ENCODE measurements at regions not wholly inside any gene's neighbourhood (a gene's known extent, or its start where the extent isn't known, plus 50 kb on each side); places are given as distances from the start of the nearest gene placed in this dataset.

DNA sequence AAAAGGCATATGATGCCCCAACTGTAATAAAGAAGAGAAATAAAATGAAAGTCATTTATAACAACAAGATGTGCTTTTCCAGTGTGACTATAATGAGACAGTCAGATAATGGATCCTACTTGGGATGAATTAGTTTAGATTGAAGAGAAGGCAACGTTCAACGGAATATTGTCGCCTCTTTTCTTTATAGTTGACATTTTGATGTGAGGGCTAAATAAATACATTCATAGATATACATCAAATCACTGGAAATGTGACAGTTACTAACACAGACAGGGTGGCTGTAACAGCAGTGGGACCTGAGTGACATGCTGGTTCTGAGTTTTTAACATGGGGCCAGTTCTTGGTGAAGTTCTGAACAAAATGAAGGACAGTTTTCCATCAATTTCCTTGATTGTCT, 61.1 kb upstream of the ATP2B2 start:
- no peak for DNase-seq (ENCODE audit: low spot score, unreplicated experiment)
- peaks cover 22% of the 10 kb centered on the region for H3K27me3 Mint-ChIP-seq
- no peaks in the 10 kb centered on the region for H3K9me3 Mint-ChIP-seq (ENCODE audit: low read depth)
- H3K4me3 Mint-ChIP-seq (ENCODE audit: low read depth): no peak overlapping the region
- TF ChIP-seq, protein P1, sequence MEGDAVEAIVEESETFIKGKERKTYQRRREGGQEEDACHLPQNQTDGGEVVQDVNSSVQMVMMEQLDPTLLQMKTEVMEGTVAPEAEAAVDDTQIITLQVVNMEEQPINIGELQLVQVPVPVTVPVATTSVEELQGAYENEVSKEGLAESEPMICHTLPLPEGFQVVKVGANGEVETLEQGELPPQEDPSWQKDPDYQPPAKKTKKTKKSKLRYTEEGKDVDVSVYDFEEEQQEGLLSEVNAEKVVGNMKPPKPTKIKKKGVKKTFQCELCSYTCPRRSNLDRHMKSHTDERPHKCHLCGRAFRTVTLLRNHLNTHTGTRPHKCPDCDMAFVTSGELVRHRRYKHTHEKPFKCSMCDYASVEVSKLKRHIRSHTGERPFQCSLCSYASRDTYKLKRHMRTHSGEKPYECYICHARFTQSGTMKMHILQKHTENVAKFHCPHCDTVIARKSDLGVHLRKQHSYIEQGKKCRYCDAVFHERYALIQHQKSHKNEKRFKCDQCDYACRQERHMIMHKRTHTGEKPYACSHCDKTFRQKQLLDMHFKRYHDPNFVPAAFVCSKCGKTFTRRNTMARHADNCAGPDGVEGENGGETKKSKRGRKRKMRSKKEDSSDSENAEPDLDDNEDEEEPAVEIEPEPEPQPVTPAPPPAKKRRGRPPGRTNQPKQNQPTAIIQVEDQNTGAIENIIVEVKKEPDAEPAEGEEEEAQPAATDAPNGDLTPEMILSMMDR (IDR thresholded peaks at IDR 0.05; ENCODE audit: unreplicated experiment): no peak
- no peak overlapping the region for H3K27ac Mint-ChIP-seq
- H3K4me1 Mint-ChIP-seq (ENCODE audit: low read depth): no peaks in the 10 kb centered on the region
- H3K36me3 Mint-ChIP-seq (ENCODE audit: insufficient read depth): no peaks in the 10 kb centered on the region

DNA sequence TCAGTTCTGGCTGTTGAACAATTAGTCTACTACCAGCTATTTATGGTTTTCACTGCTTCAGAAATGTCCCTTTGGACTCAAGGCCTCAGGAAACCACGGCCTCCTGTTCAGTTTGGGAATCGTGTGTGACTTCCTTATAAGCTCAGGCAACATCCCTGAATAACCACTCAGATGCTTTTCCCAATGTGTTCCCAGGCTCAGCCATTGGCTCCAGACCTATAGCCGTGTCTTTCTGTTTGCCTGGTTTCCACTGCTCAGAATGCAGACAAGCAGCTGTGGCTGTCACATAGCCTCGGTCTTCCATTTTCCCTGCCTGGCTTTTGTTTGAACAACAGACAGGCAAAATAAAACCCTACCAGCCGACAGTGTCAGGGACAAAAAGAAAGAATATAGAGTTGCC, 63.2 kb upstream of the ATP2B2 start:
- Mint-ChIP-seq H3K9me3 (ENCODE audit: low read depth) (no peaks in the 10 kb centered on the region), H3K27ac (no peak overlapping the region), H3K4me1 (ENCODE audit: low read depth) (no peaks in the 10 kb centered on the region), H3K27me3 (peaks cover 15% of the 10 kb centered on the region), H3K36me3 (ENCODE audit: insufficient read depth) (no peaks in the 10 kb centered on the region), H3K4me3 (ENCODE audit: low read depth) (no peak overlapping the region)
- no peak for DNase-seq (ENCODE audit: low spot score, unreplicated experiment)
- TF ChIP-seq, protein P1 (IDR thresholded peaks at IDR 0.05; ENCODE audit: unreplicated experiment): no peak

DNA sequence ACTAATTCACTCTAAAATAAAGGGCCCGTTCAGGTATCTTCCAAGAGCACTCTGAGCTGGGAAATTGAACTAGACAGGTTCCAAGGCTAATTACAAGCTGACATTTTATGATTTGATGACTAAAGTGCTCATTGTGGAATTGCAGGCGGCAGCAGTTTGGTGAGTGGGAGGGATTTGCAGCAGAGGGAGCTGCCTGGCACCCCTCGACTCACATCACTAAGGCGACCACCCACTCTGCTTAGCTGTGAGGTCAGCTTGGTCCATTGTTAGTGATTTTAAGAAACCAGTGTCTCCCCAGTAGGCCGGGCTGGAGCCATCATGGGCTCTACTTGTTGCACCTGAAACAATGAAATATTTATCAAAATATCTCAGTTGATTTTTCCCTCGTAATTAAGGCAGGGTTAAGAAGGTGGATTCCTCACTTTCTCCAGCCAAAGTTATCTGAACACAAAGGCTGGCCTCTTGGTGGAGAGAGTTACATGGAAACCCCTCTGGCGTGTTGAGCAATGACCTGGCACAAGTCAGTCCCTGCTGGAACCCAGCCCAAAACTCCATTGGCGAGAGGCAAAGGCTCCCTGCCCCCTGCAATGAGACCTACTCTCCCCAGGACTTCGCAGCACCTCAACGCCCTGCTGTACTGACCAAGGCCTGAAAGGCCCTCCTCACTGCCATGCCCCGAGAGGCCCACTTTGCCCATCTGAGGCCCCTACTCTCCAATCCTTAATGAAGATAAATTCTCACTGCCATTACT, 65.0 kb upstream of the ATP2B2 start:
- no peak overlapping the region for H3K4me3 Mint-ChIP-seq (ENCODE audit: low read depth)
- no peaks in the 10 kb centered on the region for H3K36me3 Mint-ChIP-seq (ENCODE audit: insufficient read depth)
- no peaks in the 10 kb centered on the region for H3K9me3 Mint-ChIP-seq (ENCODE audit: low read depth)
- peaks cover 2% of the 10 kb centered on the region for H3K4me1 Mint-ChIP-seq (ENCODE audit: low read depth)
- TF ChIP-seq, protein P1 (IDR thresholded peaks at IDR 0.05; ENCODE audit: unreplicated experiment): no peak
- DNase-seq (ENCODE audit: low spot score, unreplicated experiment): no peak
- no peak overlapping the region for H3K27ac Mint-ChIP-seq
- peaks cover 12% of the 10 kb centered on the region for H3K27me3 Mint-ChIP-seq

DNA sequence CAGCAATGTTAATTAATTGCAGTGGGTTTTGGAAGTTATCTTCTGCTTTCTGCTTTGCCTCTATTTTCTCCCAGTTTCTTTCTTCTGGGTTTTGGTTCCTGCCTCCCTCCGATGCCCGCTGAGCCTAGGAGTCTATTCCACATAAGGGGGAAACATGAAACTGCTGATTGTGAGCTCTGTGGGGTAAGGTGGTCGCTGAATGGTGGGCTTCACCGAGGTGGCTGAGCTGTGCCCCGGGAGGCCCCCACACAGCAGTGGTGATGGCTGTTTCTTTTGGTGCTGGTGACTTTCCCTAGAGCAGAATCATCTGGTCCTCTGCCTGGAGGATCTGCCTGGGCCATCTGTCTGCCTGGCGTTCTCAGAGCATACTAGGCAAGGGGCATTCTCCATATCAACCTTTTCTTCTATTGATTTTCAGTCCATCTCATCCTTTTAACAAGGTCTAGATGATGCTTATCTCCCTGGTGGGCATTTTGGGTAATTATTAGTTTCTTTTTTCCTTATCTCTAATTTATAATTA, 68.8 kb upstream of the ATP2B2 start:
- Mint-ChIP-seq H3K27me3 (peaks cover 4% of the 10 kb centered on the region), H3K4me3 (ENCODE audit: low read depth) (no peak overlapping the region), H3K36me3 (ENCODE audit: insufficient read depth) (no peaks in the 10 kb centered on the region), H3K27ac (no peak overlapping the region), H3K4me1 (ENCODE audit: low read depth) (peaks cover 2% of the 10 kb centered on the region), H3K9me3 (ENCODE audit: low read depth) (no peaks in the 10 kb centered on the region)
- TF ChIP-seq, protein P1 (IDR thresholded peaks at IDR 0.05; ENCODE audit: unreplicated experiment): no peak
- no peak for DNase-seq (ENCODE audit: low spot score, unreplicated experiment)

GRCh38 chr3:10575601-10576160, 70.3 kb upstream of the ATP2B2 start:
- no peaks in the 10 kb centered on the region for H3K9me3 Mint-ChIP-seq (ENCODE audit: low read depth)
- TF ChIP-seq, protein P1 (IDR thresholded peaks at IDR 0.05; ENCODE audit: unreplicated experiment): no peak
- peaks cover 2% of the 10 kb centered on the region for H3K4me1 Mint-ChIP-seq (ENCODE audit: low read depth)
- no peak overlapping the region for H3K27ac Mint-ChIP-seq
- H3K4me3 Mint-ChIP-seq (ENCODE audit: low read depth): no peak overlapping the region
- no peaks in the 10 kb centered on the region for H3K36me3 Mint-ChIP-seq (ENCODE audit: insufficient read depth)
- peaks cover 4% of the 10 kb centered on the region for H3K27me3 Mint-ChIP-seq
- DNase-seq (ENCODE audit: low spot score, unreplicated experiment): no peak
